Endometrium (tissue), 2 donors: ENCODE measurements at regions not wholly inside any gene's neighbourhood (a gene's known extent, or its start where the extent isn't known, plus 50 kb on each side); places are given as distances from the start of the nearest gene placed in this dataset.

Experiments
- FAIRE-seq: peaks from 2 replicates; lab custom pipeline; 2012; peaks lifted over from hg19 to GRCh38; lab: Jason Lieb, UNC
- donor health status: control.
- donor health status: control.

- FAIRE-seq: no peak
Observed at GRCh38 chr6:2535506-2535905, 215.2 kb downstream of the MYLK4 start.

GRCh38 chr6:2534406-2535042 is 216.2 kb downstream of the MYLK4 start:
- no peak for FAIRE-seq

GRCh38 chr6:2531426-2532215 is 219.1 kb downstream of the MYLK4 start:
- no peak for FAIRE-seq

GRCh38 chr6:2529211-2529719 is 221.5 kb downstream of the MYLK4 start:
- no peak for FAIRE-seq

- FAIRE-seq: no peak
Observed at GRCh38 chr6:2528156-2528555, 222.6 kb downstream of the MYLK4 start.

GRCh38 chr6:2526766-2527165 is 224.0 kb downstream of the MYLK4 start:
- FAIRE-seq: no peak

GRCh38 chr6:2524090-2524489 is 226.6 kb downstream of the MYLK4 start:
- FAIRE-seq: no peak

GRCh38 chr6:2523061-2523460 is 227.7 kb downstream of the MYLK4 start:
- no peak for FAIRE-seq

GRCh38 chr6:2522521-2522920 is 228.2 kb downstream of the MYLK4 start:
- no peak for FAIRE-seq

GRCh38 chr6:2517855-2518473 is 232.8 kb downstream of the MYLK4 start:
- no peak for FAIRE-seq

- no peak for FAIRE-seq
Observed at GRCh38 chr6:2517401-2517800, 233.3 kb downstream of the MYLK4 start.

GRCh38 chr6:2516059-2516458 is 234.7 kb downstream of the MYLK4 start:
- FAIRE-seq: no peak

- FAIRE-seq: no peak
Observed at GRCh38 chr6:2514965-2515543, 235.7 kb downstream of the MYLK4 start.

- FAIRE-seq: no peak
Observed at GRCh38 chr6:2512802-2513201, 237.9 kb downstream of the MYLK4 start.

- FAIRE-seq: no peak
Observed at GRCh38 chr6:2510316-2510715, 240.4 kb downstream of the MYLK4 start.

GRCh38 chr6:2509711-2510110 is 241.0 kb downstream of the MYLK4 start:
- no peak for FAIRE-seq

GRCh38 chr6:2508071-2508470 is 242.7 kb downstream of the MYLK4 start:
- no peak for FAIRE-seq

GRCh38 chr6:2507521-2508037 is 243.1 kb downstream of the MYLK4 start:
- FAIRE-seq: no peak

GRCh38 chr6:2507016-2507415 is 243.7 kb downstream of the MYLK4 start:
- FAIRE-seq: no peak

- FAIRE-seq: no peak
Observed at GRCh38 chr6:2505624-2506023, 245.1 kb downstream of the MYLK4 start.

- no peak for FAIRE-seq
Observed at GRCh38 chr6:2504495-2505064, 246.1 kb downstream of the MYLK4 start.

- no peak for FAIRE-seq
Observed at GRCh38 chr6:2503816-2504494, 246.8 kb downstream of the MYLK4 start.
